WERI-Rb-1 (cell line): ENCODE measurements at regions not wholly inside any gene's neighbourhood (a gene's known extent, or its start where the extent isn't known, plus 50 kb on each side); places are given as distances from the start of the nearest gene placed in this dataset.

Experiments
- DNase-seq: peaks from one replicate; pipeline ENCODE4 v3.0.0-alpha.2; 2020
- H3K27ac ChIP-seq: fragments of 250-450 bp; sonication (Bioruptor Pico); 2 replicates; pipeline ENCODE4 v1.5.1; 2020; ENCODE audit warnings: mild to moderate bottlenecking, moderate library complexity
- H3K27me3 ChIP-seq: fragments of 250-450 bp; sonication (Bioruptor Pico); 2 replicates; pipeline ENCODE4 v1.5.1; 2021; ENCODE audit warnings: mild to moderate bottlenecking, low read depth, moderate library complexity; ENCODE audit not compliant: insufficient read depth, severe bottlenecking
- H3K36me3 ChIP-seq: fragments of 250-450 bp; sonication (Bioruptor Pico); 2 replicates; pipeline ENCODE4 v1.5.1; 2020; ENCODE audit warnings: mild to moderate bottlenecking, moderate library complexity
- H3K4me3 ChIP-seq: 2 replicates; pipeline ENCODE4 v1.5.1; 2011; ENCODE audit warnings: low read depth, mild to moderate bottlenecking, control low read depth, low read length
- H3K9me3 ChIP-seq: fragments of 250-450 bp; sonication (Bioruptor Pico); 2 replicates; pipeline ENCODE4 v1.5.1; 2021; ENCODE audit warnings: mild to moderate bottlenecking, moderate library complexity; ENCODE audit not compliant: severe bottlenecking
- CTCF ChIP-seq: IDR thresholded peaks from 2 replicates; pipeline ENCODE4 v1.5.1; 2011; ENCODE audit warnings: low read depth, mild to moderate bottlenecking, control low read depth, inconsistent platforms, low read length

GRCh38 chr4:134551348-134551747 lies 349.8 kb upstream of the PABPC4L start:
- no peak for TF ChIP-seq CTCF
- Histone ChIP-seq H3K27ac (no peak overlapping the region), H3K36me3 (no peaks in the 10 kb centered on the region), H3K9me3 (peaks cover 3% of the 10 kb centered on the region), H3K27me3 (no peaks in the 10 kb centered on the region), H3K4me3 (no peak overlapping the region)
- DNase-seq, result no peak

GRCh38 chr4:134548052-134548628 lies 346.6 kb upstream of the PABPC4L start:
- no peak for TF ChIP-seq CTCF
- no peaks in the 10 kb centered on the region for H3K27me3 ChIP-seq

GRCh38 chr4:134546279-134546678 lies 344.7 kb upstream of the PABPC4L start:
- Histone ChIP-seq H3K4me3 (no peak overlapping the region), H3K27ac (no peak overlapping the region), H3K9me3 (peaks cover 4% of the 10 kb centered on the region), H3K27me3 (no peaks in the 10 kb centered on the region), H3K36me3 (no peaks in the 10 kb centered on the region)
- no peak for DNase-seq
- no peak for TF ChIP-seq CTCF

More at GRCh38 chr4:134548052-134548628, 346.6 kb upstream of the PABPC4L start:
- Histone ChIP-seq H3K36me3 (no peaks in the 10 kb centered on the region), H3K4me3 (no peak overlapping the region), H3K27ac (no peak overlapping the region), H3K9me3 (peaks cover 4% of the 10 kb centered on the region)
- no peak for DNase-seq

- TF ChIP-seq CTCF, result no peak
Measured at GRCh38 chr4:134544303-134544770, 342.7 kb upstream of the PABPC4L start.

GRCh38 chr4:134540588-134540987 lies 339.0 kb upstream of the PABPC4L start:
- no peak overlapping the region for H3K4me3 ChIP-seq
- no peak overlapping the region for H3K27ac ChIP-seq
- no peaks in the 10 kb centered on the region for H3K36me3 ChIP-seq
- TF ChIP-seq CTCF, result no peak
- H3K27me3 ChIP-seq, result no peaks in the 10 kb centered on the region
- no peak for DNase-seq
- H3K9me3 ChIP-seq, result no peaks in the 10 kb centered on the region

More at GRCh38 chr4:134544303-134544770, 342.7 kb upstream of the PABPC4L start:
- Histone ChIP-seq H3K27me3 (no peaks in the 10 kb centered on the region), H3K9me3 (peaks cover 4% of the 10 kb centered on the region), H3K4me3 (no peak overlapping the region), H3K27ac (no peak overlapping the region), H3K36me3 (no peaks in the 10 kb centered on the region)
- no peak for DNase-seq

DNA sequence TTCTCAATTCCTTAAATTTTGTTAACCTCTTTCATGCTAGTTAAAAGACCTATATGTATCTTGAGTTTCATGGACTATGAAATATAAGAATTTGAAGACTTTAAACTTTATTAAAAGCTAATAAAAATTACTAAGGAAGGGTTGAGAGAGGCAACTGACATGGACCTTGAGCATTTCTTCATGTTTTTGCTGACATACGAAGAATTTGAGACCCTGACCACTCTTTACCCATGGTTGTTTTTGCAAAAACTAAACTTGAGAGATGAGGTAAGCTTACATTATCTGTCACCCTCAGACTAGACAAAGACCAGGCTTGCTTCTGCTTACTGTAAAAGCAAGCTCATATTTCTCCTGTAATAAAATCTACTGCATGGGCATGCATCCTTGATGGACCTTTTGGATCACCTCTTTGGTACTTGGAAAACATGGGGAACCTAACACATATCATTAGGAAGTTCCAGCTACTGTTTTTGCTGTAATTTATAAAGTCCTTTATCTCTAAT lies 338.2 kb upstream of the PABPC4L start:
- no peak for DNase-seq
- no peak overlapping the region for H3K4me3 ChIP-seq
- H3K27me3 ChIP-seq, result no peaks in the 10 kb centered on the region
- TF ChIP-seq CTCF, result no peak
- H3K36me3 ChIP-seq, result no peaks in the 10 kb centered on the region
- no peak overlapping the region for H3K27ac ChIP-seq
- no peaks in the 10 kb centered on the region for H3K9me3 ChIP-seq
